NCI-H345 treated with DMSO at 0.1 percent for 48 hours (cell line): ENCODE measurements at regions not wholly inside any gene's neighbourhood (a gene's known extent, or its start where the extent isn't known, plus 50 kb on each side); places are given as distances from the start of the nearest gene placed in this dataset.

Experiments
- DNase-seq: peaks from one replicate; lab custom pipeline; 2025; ENCODE audit not compliant: unreplicated experiment; lab: John Stamatoyannopoulos, UW

DNA sequence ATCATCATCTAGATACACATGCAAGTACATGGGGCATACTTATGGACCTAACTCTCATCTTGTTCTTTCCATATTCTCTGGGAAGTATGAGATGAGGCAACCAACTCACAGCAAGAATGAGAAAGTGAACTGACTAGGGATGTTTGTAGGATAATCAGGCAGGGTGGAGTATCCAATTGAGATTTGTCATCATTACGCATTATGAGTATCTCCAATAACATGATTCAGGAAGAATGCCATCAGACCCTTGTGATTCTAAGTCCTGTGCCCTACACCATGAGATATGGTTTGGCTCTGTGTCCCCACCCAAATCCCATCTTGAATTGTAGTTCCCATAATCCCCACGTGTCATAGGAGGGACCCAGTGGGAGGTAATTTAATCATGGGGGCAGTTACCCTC, 154.0 kb downstream of the SLC30A10 start:
- no peak for DNase-seq

DNA sequence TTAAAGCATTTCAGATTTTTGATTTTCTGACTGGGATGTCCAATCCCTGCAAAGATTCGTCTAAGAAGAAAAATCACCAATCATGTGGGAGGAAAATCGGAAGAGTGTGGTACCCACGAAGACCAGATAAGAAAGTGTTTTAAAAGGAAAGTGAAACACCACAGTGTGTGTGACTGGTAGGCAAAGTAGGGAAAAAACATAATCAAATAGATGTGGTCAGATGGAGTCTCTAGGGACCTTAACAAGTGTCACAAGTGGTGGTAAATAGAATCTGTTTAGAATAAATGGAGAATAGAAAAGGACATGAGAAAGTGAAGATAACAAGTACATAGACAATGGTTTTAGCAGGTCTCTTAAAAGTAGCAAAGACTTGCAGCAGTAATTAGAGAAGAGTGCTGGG, 154.6 kb downstream of the SLC30A10 start:
- DNase-seq, result no peak

DNA sequence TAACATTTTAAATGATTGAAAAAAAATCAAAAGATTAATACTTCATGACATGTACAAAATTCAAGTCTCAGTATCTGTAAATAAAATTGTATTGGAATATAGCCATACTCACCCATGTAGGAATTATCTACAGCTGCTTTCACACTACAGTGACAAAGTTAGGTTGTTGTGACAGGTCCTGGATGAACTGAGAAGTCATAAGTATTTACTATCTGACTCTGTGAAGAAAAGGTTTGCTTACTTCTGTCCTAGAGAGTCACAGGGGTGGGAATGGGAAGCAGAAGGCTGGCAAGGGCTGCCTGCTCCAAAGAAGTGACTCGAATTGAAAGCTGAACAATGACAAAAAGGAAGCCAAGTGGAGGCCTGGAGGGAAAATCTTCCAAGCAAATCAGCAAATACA, 155.2 kb downstream of the SLC30A10 start:
- DNase-seq, result no peak

DNA sequence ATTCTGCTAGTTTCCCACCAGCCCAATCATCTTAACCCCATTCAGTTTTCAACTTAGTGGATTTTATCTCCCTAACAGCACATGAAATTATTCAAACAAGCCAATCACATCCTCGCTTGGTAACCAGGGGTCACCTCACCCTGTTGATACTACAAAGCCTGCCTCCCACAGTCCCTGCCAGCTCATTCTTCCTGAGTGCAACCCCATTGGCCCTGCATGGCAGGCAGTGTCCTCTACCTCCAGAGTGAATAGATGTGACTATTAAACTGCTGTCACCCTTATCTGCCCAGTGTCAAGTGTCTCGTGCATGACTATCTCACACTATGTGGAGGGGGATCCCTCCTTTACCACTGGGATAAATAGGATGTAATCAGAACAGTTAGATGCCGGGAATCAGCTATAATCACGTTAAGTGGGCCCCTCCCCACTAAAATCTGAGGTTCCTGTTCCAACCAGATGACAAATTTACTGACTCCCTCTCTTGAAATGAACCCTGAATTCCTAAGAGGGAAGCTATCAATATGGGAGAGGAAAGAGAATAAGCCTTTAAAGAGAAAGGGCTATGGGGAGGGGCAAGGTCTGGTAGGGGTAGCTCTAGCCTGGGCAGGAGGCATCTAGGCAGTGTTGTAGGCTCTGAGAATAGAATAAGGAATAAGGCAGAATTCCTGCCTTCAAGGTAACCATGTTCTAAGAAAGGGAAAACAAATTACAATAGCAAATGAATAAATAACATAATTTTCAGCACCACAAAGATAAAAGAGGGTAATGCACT, 155.9 kb downstream of the SLC30A10 start:
- DNase-seq, result no peak

DNA sequence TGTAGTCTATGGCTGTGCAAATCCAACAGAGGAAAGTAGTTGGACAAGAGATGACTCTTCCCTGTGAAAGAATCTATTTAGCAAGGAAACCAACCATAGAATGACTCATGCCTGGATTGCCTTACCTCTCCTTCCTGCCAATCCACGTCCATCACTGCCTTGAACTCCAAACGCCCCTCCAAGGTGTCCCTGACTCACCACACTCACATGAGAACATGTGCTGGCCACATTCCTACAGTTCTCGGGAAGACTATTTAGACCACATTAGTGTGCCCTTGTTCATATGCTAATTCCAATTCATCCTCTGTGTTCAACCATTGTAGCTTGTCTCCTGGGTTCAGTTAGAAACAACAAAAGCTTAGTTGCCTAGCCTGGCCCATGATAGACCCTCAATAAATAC, 157.3 kb downstream of the SLC30A10 start:
- DNase-seq, result no peak

DNA sequence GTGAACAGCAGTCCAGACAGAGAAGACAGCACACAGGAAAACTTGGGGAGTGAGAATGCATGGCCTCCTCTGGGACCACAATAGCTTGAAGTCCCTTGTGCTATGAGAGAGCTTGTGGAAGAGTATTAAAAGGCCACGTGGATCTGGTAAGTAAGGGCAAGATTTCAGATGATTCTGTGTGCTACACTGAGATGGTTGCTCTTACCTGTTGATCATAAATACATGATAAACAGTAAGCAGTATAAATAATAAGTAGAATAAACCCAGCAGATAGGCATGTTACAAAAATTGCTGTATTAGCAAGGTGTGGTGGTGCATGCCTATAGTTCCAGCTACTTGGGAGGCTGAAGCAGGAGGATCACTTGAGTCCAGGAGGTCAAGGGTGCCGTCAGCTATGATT, 150.4 kb upstream of the ZC3H11B start:
- no peak for DNase-seq

DNA sequence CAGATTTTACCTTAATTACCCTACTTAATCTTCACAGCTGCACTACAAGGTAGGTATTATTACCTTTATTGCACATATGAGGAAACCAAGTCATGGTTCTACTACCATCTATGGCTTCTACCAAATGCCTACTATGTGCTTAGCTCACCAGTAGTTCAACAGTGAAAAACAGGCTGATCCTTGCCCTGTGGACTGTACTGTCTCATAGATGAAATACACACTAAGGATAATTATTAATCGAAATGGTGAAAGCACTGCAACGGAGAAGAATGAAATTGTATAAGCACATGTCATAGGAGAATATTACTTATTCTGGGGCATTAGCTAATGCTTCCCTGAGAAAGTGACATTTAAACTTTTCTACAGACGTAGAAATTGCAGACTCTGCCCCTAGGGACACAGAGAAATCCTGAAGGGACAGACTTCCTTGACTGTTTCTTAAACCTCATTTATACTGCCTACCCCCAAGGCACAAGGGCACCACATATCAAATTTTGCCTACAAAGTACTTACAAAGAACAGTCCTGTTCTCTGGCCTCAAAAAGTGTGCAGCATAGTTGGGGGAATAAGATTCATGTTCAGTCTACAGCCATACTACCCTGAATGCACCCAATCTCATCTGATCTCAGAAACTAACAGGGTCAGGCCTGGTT, 148.4 kb upstream of the ZC3H11B start:
- DNase-seq, result no peak

DNA sequence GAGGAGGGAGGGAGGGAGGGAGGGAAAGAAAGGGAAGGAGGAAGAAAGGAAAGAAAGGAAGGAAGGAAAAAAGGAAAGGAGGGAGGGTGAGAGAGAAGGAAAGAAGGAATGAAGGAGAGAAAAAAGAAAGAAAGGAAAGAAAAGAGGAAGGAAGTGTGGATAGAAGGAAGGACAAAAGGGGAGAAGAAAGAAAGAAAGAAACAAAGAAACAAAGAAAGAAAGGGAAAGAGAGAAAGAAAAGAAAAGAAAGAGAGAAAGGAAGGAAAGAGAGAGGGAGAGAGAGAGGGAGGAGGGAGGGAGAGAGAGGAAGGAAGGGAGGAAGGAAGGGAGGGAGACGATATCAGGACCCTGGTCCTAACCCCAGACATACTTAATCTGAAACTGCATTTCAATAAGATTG, 146.2 kb upstream of the ZC3H11B start:
- no peak for DNase-seq

DNA sequence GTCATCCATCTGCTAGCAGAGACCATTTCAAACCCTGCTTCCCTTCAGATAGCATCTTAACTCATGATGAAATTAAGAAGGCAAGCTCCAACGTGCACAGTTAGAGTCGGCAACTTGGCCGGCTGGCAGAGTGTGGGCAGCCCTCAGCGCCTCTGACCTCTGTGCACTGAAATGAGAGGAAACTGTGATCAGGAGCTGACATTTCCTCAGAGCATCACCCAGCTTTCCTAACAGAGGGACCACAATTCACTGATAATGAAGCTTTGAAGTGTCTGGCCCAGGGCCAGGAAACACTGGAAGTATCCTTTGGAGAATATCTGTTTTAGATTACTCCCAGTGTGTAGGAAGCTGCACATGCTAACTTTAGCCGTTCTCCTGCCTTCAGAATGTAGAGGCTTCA, 145.0 kb upstream of the ZC3H11B start:
- no peak for DNase-seq

DNA sequence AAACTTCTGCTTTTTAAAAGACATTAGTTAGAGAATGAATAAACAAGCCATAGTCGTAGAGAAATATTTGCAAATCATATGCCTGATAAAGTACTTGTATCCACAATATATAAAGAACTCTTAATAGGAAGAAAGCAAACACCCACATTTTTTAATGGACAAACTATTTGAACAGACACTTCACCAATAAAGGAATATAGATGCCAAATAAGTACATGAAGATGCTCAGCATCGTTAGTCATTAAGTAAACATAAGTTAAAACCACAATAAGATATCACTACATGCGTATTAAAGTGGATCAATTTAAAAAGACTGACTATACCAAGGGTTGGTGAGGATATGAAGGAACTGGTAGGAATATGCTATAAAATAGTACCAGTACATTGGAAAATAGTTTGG, 142.3 kb upstream of the ZC3H11B start:
- DNase-seq, result no peak

DNA sequence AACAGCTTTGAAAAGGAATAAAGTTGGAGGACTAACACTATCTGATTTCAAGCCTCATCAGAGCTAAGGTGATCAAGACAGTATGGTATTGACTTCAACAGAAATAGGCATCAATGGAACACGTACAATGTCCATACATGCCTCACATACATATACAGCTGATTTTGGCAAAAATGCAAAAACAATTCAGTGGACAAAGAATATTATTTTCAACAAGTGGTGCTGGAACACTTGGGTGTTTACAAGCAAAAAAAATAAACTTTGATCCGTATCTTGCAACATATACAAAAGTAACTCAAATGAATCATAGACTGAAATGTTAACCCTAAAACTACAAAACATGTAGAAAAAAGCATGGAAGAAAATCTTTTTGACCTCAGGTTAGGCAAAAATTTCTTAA, 141.9 kb upstream of the ZC3H11B start:
- no peak for DNase-seq

DNA sequence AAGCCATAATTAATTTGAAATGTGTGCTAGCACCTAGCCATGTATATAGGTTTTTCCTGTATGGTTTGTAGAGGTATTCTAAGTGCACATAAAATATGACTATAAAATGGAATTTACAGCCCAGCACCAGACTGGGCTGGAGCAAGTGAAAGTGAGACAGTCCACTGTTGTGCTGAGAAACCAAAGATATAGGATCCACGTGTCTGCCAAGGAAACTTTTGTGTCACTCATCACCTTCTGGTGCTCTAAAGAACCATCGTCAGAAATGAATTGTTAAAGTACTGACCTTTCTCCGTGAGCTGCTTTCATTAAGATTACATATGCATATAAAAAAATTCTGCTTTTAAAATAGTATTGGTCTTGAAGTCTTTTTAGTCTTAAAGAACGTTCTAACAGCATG, 141.0 kb upstream of the ZC3H11B start:
- no peak for DNase-seq

DNA sequence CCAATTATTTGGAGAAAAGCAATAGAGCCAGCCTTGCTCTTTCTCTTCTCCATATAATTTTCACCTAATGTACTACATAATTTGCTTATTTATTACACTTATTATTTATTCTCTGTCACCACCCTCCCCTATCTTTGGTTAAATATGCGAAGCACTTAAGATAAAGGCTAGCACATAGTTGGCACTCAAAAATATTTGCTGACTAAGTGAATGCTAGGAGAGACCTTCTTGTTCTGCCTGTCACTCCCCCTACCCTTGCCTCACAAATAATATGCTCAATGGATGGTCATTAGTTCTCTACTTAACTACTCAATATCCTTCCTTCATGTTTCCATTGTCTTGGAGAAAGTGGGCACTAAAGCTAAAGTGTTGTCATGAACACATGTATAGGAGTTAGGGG, 139.7 kb upstream of the ZC3H11B start:
- DNase-seq, result no peak

DNA sequence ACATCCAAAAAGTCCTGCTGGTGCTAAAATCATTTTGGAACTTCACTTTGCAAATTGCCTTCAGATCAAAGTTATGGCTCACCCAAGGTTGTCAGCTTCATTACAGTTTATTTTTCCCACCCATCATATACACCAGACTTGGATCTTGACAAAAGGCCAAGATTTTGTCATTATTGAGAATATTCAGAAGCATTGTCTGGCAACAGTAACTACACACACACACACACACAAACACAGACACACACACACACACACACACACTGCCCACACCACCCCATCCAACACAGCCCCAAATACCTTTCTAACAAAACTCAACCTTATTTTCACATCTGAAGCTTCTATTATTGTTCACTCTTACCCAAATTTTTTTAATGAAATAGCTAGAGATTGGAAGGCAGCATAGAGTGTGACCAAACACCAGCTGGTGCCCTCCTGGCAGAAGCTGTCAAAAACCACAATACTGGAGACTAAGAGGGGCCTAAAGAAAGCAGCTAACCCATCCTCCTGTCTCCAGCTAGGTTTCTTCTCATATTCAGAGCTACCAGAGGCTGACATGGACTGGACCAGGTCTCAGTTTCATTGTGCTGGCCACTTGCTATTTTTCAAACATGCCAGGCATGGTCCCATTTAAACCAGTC, 139.1 kb upstream of the ZC3H11B start:
- no peak for DNase-seq

DNA sequence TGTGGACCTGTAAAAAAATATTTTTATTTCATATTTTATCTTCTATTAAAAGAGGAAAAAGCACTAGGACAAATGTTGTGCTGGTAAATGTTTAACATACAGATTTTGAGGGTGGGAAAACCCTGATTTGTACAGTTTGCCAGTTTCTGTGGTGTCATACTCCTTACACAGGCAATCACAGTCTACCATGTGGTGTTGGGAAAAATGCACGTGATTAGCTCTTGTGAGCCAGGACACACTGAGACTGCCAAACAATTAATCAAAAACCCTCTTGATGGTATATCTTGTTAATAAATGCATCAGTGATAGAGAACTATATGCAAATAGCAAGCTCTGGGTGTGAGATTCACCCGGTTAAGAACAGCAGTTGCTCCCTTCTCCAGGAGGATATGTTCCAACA, 136.5 kb upstream of the ZC3H11B start:
- DNase-seq, result no peak

DNA sequence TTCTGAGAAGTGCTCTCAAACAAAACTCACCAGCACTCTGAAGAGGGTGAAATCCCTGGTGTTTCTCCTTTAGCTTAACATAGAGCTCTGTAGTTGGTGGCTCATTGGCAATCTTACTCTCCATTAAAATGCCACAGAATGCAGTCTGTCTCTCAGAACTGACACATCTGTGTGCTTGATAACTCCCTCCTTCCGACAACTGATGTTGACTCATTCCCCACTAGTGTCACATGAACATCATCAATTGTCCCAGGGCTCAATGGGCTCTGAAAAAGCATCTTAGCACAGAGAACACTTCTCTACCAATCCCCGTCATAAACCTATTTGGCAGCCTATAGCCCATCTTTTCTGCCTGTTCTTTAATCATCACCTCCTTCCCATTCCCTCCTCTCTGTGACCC, 133.2 kb upstream of the ZC3H11B start:
- DNase-seq, result no peak

DNA sequence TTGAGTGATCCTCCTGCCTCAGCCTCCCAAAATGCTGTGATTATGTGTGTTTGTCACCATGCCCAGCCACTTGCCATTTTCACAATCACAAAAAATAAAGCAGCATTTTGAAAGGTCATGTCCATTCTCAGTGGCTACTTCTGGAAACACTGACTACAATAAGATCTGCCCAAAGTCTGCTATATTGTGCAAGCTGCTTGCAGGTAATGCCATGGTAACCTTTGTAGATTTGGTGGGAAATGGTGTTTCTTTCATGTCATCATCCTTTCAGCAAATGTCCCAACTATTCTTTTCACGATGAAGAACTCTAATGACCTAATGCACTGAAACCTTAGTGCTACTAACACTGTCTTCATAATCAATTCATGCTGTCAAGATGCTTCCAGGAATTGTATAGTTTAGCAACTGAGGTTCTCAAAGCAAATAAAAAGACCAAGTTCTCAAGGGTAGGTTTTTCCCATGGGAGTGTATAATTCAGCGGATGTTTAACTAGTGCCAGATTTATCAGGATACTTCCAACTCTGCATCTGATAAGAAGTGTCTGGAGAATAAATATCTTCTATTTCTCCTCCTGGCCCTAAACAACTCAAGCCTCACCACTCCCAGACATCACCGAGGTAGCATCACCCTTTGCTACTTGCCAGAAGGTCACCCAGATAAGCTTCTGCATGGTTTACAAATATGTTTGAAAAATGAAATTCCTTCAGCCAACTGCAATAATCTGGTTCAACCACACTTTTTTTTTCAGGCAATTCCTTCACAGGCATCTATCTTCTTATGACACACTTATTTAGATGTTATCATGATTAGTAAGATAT, 132.0 kb upstream of the ZC3H11B start:
- no peak for DNase-seq

DNA sequence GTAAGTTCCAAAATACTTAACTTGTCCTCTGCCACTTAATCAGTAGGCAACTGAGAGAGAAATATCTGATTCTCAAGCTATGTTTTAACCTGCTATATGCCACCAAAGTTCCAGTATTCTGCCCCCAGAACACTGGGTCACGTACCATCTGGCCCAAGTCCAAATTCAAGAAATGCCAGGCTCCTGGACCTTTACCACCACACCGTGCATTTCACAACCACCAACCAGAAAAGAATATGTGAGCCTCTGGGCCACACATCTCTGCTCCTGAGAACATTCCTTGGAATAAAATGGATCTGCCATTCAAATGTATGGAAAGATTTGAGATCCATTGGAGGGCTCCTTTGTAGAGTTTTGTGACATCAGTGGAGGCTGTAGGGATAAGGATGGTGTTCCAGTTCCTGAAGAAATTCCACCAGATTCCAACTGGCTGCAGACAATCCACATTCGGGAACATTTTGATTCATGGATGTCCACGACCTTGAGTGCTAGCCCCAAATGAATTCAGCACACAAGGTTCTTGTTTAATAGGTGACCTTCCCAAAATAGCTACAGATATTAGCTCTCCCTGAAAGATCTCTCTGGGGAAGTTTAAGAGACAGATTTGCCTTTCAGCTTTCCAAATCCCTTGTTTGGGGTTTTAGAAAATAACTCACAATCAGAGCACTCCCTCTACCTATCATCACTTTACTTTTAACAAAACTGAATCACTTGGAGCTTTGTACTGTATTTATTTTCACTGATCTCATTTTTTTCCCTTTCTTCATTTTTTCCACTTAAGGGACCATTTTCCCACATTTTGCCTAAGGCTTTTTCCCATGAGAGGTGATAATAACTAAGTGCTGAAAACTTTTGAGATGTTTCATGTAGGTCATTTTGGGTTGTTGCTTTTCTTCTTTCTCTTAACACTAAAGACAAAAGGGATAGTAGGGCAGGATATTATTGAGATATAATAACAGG, 128.4 kb upstream of the ZC3H11B start:
- DNase-seq, result no peak

DNA sequence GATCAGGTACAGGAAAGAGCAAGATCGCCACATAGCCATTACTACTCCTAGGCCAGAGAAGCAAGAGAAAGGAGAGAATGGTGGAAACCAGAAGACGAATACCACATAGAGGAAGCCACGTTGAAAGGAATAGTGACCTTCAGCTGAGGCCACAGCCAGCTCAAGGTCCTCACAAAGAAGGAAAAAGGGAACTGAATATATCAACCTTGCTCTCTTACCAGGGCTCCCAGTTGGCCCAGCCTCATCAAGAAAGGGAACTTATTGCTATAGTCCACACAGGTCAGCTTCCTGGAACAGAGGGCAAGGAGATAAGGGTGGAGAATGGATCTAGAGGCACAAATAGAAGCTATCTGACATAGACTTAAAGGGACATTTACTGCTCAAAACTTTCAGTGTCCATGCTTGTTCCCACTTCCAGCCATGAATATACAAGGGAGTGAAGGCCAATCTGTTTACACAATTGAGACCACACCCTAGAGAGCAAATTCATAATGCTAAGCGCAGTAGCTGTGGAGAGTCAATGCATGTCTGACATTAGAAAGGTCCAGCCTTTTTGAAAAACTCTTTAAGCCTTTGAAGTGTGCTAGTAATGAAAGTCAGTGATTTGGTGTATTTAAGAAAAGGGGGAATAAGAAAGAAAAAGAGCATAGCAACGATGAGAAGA, 120.7 kb upstream of the ZC3H11B start:
- no peak for DNase-seq
